Fibroblast of skin of right quadriceps (primary cell): ENCODE measurements at regions not wholly inside any gene's neighbourhood (a gene's known extent, or its start where the extent isn't known, plus 50 kb on each side); places are given as distances from the start of the nearest gene placed in this dataset.
"Not testable (repeated sequence)": the region's sequence is repeated elsewhere in the genome, so short reads cannot be mapped to it uniquely, and the experiment has no call there.

Experiments
- DNase-seq: peaks from one replicate; pipeline ENCODE4 v3.0.0-alpha.2; 2013

GRCh38 chr10:81136261-81136660 is 598.6 kb downstream of the SH2D4B start:
- no peak for DNase-seq

GRCh38 chr10:81145975-81146374 is 608.3 kb downstream of the SH2D4B start:
- DNase-seq: no peak

- no peak for DNase-seq
Measured at GRCh38 chr10:81146436-81146835, 608.7 kb downstream of the SH2D4B start.

GRCh38 chr10:81152656-81153055 is 615.0 kb downstream of the SH2D4B start:
- DNase-seq: no peak

GRCh38 chr10:81157681-81158080 is 620.0 kb downstream of the SH2D4B start:
- no peak for DNase-seq

GRCh38 chr10:81177651-81178244 is 640.0 kb downstream of the SH2D4B start:
- no peak for DNase-seq

- no peak for DNase-seq
Measured at GRCh38 chr10:81179324-81179723, 641.6 kb downstream of the SH2D4B start.

- peak; percentile 2 for DNase-seq
Measured at GRCh38 chr10:81179805-81180452, 642.2 kb downstream of the SH2D4B start.

- DNase-seq: no peak
Measured at GRCh38 chr10:81182296-81182695, 644.6 kb downstream of the SH2D4B start.

GRCh38 chr10:81192221-81192788 is 654.6 kb downstream of the SH2D4B start:
- DNase-seq: no peak

- DNase-seq: no peak
Measured at GRCh38 chr10:81200801-81201200, 663.1 kb downstream of the SH2D4B start.

GRCh38 chr10:81207359-81207758 is 667.6 kb upstream of the NRG3 start:
- not testable (repeated sequence) for DNase-seq

- DNase-seq: no peak
Measured at GRCh38 chr10:81213370-81213769, 661.6 kb upstream of the NRG3 start.

GRCh38 chr10:81215498-81215897 is 659.5 kb upstream of the NRG3 start:
- peak; percentile 55 for DNase-seq

- DNase-seq: no peak
Measured at GRCh38 chr10:81216949-81217348, 658.0 kb upstream of the NRG3 start.

GRCh38 chr10:81218307-81218706 is 656.7 kb upstream of the NRG3 start:
- no peak for DNase-seq

- DNase-seq: no peak
Measured at GRCh38 chr10:81219758-81220157, 655.2 kb upstream of the NRG3 start.

- DNase-seq: peak; percentile 8
Measured at GRCh38 chr10:81248886-81249285, 626.1 kb upstream of the NRG3 start.

- DNase-seq: no peak
Measured at GRCh38 chr10:81251457-81252115, 623.4 kb upstream of the NRG3 start.

GRCh38 chr10:81264991-81265390 is 610.0 kb upstream of the NRG3 start:
- DNase-seq: not testable (repeated sequence)

- no peak for DNase-seq
Measured at GRCh38 chr10:81270051-81270450, 604.9 kb upstream of the NRG3 start.

- DNase-seq: no peak
Measured at GRCh38 chr10:81280497-81281479, 594.2 kb upstream of the NRG3 start.

GRCh38 chr10:81288544-81288943 is 586.5 kb upstream of the NRG3 start:
- no peak for DNase-seq
